Panc1 (cell line): ENCODE measurements at regions not wholly inside any gene's neighbourhood (a gene's known extent, or its start where the extent isn't known, plus 50 kb on each side); places are given as distances from the start of the nearest gene placed in this dataset.

Experiments
- ATAC-seq: fragments of 200-7000 bp; cut with Tn5 transposase; 2 replicates; pipeline ENCODE4 v1.9.1; 2020; ENCODE audit warnings: mild to moderate bottlenecking, moderate library complexity
- BruUV-seq: library from RNA; stranded (reverse); fragments of 400-500 nt; replicated peaks from 2 replicates; lab custom pipeline; 2021; lab: Mats Ljungman, UMichigan
- CTCF ChIA-PET: fragments of 300-600 bp; sonication (Branson Sonifier 250); formaldehyde crosslinking; loops from one replicate; lab custom pipeline; 2022; ENCODE audit warnings: antibody characterized with exemption; lab: Charles Lee
- POLR2A ChIA-PET: fragments of 300-600 bp; sonication (Branson Sonifier 250); formaldehyde crosslinking; loops from one replicate; lab custom pipeline; 2022; ENCODE audit warnings: antibody characterized with exemption; lab: Charles Lee
- DNase-seq: peaks from one replicate; pipeline ENCODE4 v3.0.0-alpha.2; 2010; ENCODE audit warnings: low read depth, low spot score
- H3K27ac ChIP-seq: 2 replicates; pipeline ENCODE4 v1.5.1; 2011; ENCODE audit warnings: mild to moderate bottlenecking, low read length, inconsistent platforms
- H3K27me3 ChIP-seq: fragments of 200-500 bp; sonication (Bioruptor generic); 2 replicates; pipeline ENCODE4 v1.6.0; 2014; ENCODE audit warnings: low read length, inconsistent platforms; ENCODE audit not compliant: control insufficient read depth, insufficient read depth
- H3K36me3 ChIP-seq: fragments of 200-500 bp; sonication (Bioruptor generic); 2 replicates; pipeline ENCODE4 v1.5.1; 2014; ENCODE audit warnings: inconsistent platforms, mild to moderate bottlenecking, low read length, moderate library complexity; ENCODE audit not compliant: control insufficient read depth, insufficient read depth
- H3K4me1 ChIP-seq: 2 replicates; pipeline ENCODE4 v1.5.1; 2011; ENCODE audit warnings: inconsistent platforms, mild to moderate bottlenecking, low read length, moderate library complexity; ENCODE audit not compliant: control insufficient read depth, insufficient read depth
- H3K4me3 ChIP-seq, 2 experiments: 2 replicates each; pipeline ENCODE4 v1.5.1; 2011 to 2012; ENCODE audit warnings: low read depth in 2 of 2, low read length in 2 of 2, mild to moderate bottlenecking in 2 of 2, inconsistent platforms in 1 of 2, moderate library complexity in 1 of 2
- H3K9me3 ChIP-seq: fragments of 200-500 bp; sonication (Bioruptor generic); 2 replicates; pipeline ENCODE4 v1.5.1; 2014; ENCODE audit warnings: low read depth, mild to moderate bottlenecking, inconsistent platforms, low read length, moderate library complexity; ENCODE audit not compliant: control insufficient read depth, insufficient read depth
- POLR2AphosphoS5 ChIP-seq: IDR thresholded peaks from 2 replicates; pipeline ENCODE4 v1.6.1; 2012; ENCODE audit warnings: mild to moderate bottlenecking, low read depth, low read length, moderate library complexity
- REST ChIP-seq, 2 experiments: IDR thresholded peaks; 2 replicates each; pipeline ENCODE4 v1.6.1; 2011 to 2012; ENCODE audit warnings: low read depth in 2 of 2, control low read depth in 1 of 2, low read length in 1 of 2, mild to moderate bottlenecking in 1 of 2, moderate library complexity in 1 of 2; ENCODE audit not compliant: insufficient read depth in 1 of 2
- SIN3A ChIP-seq: IDR thresholded peaks from 2 replicates; pipeline ENCODE4 v1.6.1; 2012; ENCODE audit warnings: low read depth, mild to moderate bottlenecking, low read length, moderate library complexity, borderline replicate concordance; ENCODE audit not compliant: insufficient read depth
- TCF7L2 ChIP-seq: IDR thresholded peaks from 2 replicates; pipeline ENCODE4 v1.6.1; 2011; ENCODE audit warnings: mild to moderate bottlenecking, low read depth, low read length, inconsistent platforms
- in situ Hi-C: cut with HindIII; loops from 2 replicates; pipeline ENCODE4 v1.10.0; 2016; ENCODE audit warnings: low sequenced_read_pairs, low pct_unique_long_range_greater_than_20kb
- intact Hi-C: fragments of 100-400 bp; cut with micrococcal nuclease; formaldehyde crosslinking; loops from one replicate; pipeline ENCODE4 v1.10.0; 2022; ENCODE audit not compliant: unreplicated experiment
- TF ChIP-seq, protein P1 (sequence below): fragments of 450-650 bp; IDR thresholded peaks from 2 replicates; pipeline ENCODE4 v1.5.1; 2017; ENCODE audit warnings: mild to moderate bottlenecking

DNA sequence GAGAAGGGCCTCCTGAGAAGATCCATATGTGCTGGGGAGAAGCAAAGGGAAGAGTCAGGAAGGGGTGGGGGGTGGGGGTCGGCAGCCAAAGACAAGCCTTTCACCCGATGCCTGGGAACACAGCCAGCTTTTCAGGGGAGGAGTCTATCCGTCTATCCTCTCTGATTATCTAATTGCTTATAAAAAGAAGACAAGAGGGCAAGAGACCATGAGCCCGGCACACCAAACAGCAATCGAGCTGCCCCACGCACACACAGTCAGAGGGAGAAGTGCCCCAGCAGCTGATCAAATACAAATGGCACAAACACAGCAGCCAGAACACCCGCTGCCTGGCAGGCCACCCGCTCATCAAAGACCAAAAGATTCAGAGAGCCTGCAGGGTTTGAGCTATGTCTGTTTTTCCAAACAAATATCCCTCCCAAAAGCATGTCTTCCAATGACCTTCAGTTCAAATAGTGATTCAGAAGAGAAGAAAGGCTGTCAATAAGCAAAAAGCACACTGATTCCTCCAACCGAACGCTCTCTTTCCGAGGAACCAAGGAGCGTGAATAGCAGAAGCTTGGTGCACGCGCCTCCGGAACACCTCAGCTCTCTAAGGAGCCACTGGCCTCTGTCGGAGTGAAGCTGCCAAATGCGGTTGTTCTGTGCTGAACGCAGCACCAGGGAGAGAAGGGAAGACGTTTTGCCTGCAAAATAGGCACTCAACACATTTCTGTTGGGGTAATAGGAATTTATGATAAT, 419.2 kb downstream of the OCA2 start:
- no TSS peak for BruUV-seq
- ATAC-seq, result no peak
- POLR2A ChIA-PET, result no interaction called here
- TF ChIP-seq TCF7L2 (no peak), SIN3A (no peak), REST (IDR thresholded peaks at IDR 0.05; ENCODE audit: insufficient read depth in 1 of 2, low read depth in 2 of 2, low read length in 1 of 2) (no peak), POLR2AphosphoS5 (no peak)
- TF ChIP-seq, protein P1, sequence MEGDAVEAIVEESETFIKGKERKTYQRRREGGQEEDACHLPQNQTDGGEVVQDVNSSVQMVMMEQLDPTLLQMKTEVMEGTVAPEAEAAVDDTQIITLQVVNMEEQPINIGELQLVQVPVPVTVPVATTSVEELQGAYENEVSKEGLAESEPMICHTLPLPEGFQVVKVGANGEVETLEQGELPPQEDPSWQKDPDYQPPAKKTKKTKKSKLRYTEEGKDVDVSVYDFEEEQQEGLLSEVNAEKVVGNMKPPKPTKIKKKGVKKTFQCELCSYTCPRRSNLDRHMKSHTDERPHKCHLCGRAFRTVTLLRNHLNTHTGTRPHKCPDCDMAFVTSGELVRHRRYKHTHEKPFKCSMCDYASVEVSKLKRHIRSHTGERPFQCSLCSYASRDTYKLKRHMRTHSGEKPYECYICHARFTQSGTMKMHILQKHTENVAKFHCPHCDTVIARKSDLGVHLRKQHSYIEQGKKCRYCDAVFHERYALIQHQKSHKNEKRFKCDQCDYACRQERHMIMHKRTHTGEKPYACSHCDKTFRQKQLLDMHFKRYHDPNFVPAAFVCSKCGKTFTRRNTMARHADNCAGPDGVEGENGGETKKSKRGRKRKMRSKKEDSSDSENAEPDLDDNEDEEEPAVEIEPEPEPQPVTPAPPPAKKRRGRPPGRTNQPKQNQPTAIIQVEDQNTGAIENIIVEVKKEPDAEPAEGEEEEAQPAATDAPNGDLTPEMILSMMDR, result no peak
- H3K27ac ChIP-seq, result no peak overlapping the region
- no peaks in the 10 kb centered on the region for H3K36me3 ChIP-seq
- no peak for DNase-seq
- no peak overlapping the region for H3K4me3 ChIP-seq
- no peaks in the 10 kb centered on the region for H3K4me1 ChIP-seq
- in situ Hi-C loops (no loop called here), intact Hi-C loops (no loop called here)
- CTCF ChIA-PET, result no interaction called here
- no peaks in the 10 kb centered on the region for H3K9me3 ChIP-seq
- H3K27me3 ChIP-seq, result no peaks in the 10 kb centered on the region

- no peaks in the 10 kb centered on the region for H3K4me1 ChIP-seq
- ChIA-PET POLR2A (no interaction called here), CTCF (no interaction called here)
- in situ Hi-C loops (no loop called here), intact Hi-C loops (no loop called here)
- DNase-seq (no peak), ATAC-seq (no peak)
- no peaks in the 10 kb centered on the region for H3K36me3 ChIP-seq
- H3K9me3 ChIP-seq, result no peaks in the 10 kb centered on the region
- BruUV-seq, result no TSS peak
- TF ChIP-seq SIN3A (no peak), REST (IDR thresholded peaks at IDR 0.05; ENCODE audit: insufficient read depth in 1 of 2, low read depth in 2 of 2, low read length in 1 of 2) (no peak), TCF7L2 (no peak), POLR2AphosphoS5 (no peak)
- TF ChIP-seq, protein P1, result no peak
- H3K4me3 ChIP-seq, result no peak overlapping the region
- no peaks in the 10 kb centered on the region for H3K27me3 ChIP-seq
- H3K27ac ChIP-seq, result no peak overlapping the region
These were observed 419.9 kb downstream of the OCA2 start for GRCh38 chr15:27679203-27679602.
